GM18502 (cell line): ENCODE measurements at regions not wholly inside any gene's neighbourhood (a gene's known extent, or its start where the extent isn't known, plus 50 kb on each side); places are given as distances from the start of the nearest gene placed in this dataset.
"Not testable (repeated sequence)": the region's sequence is repeated elsewhere in the genome, so short reads cannot be mapped to it uniquely, and the experiment has no call there.

Source experiments
- ATAC-seq: cut with Tn5 transposase; IDR thresholded peaks from one replicate; pipeline ENCODE4 v1.9.1; 2021; ENCODE audit warnings: mild to moderate bottlenecking; ENCODE audit not compliant: unreplicated experiment, poor library complexity

- no peak for ATAC-seq
Observed at GRCh38 chrX:776529-777230, 146.1 kb downstream of the SHOX start.

GRCh38 chrX:776061-776460 lies 145.5 kb downstream of the SHOX start:
- no peak for ATAC-seq

- no peak for ATAC-seq
Observed at GRCh38 chrX:774536-774935, 143.9 kb downstream of the SHOX start.

- ATAC-seq: no peak
Observed at GRCh38 chrX:773292-774025, 142.9 kb downstream of the SHOX start.

- no peak for ATAC-seq
Observed at GRCh38 chrX:771536-771935, 140.9 kb downstream of the SHOX start.

- ATAC-seq: no peak
Observed at GRCh38 chrX:769796-770195, 139.2 kb downstream of the SHOX start.

GRCh38 chrX:768596-768995 lies 138.0 kb downstream of the SHOX start:
- no peak for ATAC-seq

- no peak for ATAC-seq
Observed at GRCh38 chrX:758917-759316, 128.3 kb downstream of the SHOX start.

- no peak for ATAC-seq
Observed at GRCh38 chrX:750812-751211, 120.2 kb downstream of the SHOX start.

- ATAC-seq: no peak
Observed at GRCh38 chrX:750263-750662, 119.7 kb downstream of the SHOX start.

- no peak for ATAC-seq
Observed at GRCh38 chrX:747176-747575, 116.6 kb downstream of the SHOX start.

- ATAC-seq: no peak
Observed at GRCh38 chrX:739611-740010, 109.0 kb downstream of the SHOX start.

GRCh38 chrX:737021-737420 lies 106.4 kb downstream of the SHOX start:
- not testable (repeated sequence) for ATAC-seq

GRCh38 chrX:734362-734761 lies 103.8 kb downstream of the SHOX start:
- ATAC-seq: no peak

GRCh38 chrX:733961-734360 lies 103.4 kb downstream of the SHOX start:
- ATAC-seq: no peak

GRCh38 chrX:729583-730409 lies 99.2 kb downstream of the SHOX start:
- no peak for ATAC-seq

GRCh38 chrX:729101-729500 lies 98.5 kb downstream of the SHOX start:
- not testable (repeated sequence) for ATAC-seq

- not testable (repeated sequence) for ATAC-seq
Observed at GRCh38 chrX:728639-729038, 98.0 kb downstream of the SHOX start.

- no peak for ATAC-seq
Observed at GRCh38 chrX:727738-728621, 97.4 kb downstream of the SHOX start.

GRCh38 chrX:725971-726370 lies 95.4 kb downstream of the SHOX start:
- no peak for ATAC-seq
